Panc1 (cell line): ENCODE measurements at regions not wholly inside any gene's neighbourhood (a gene's known extent, or its start where the extent isn't known, plus 50 kb on each side); places are given as distances from the start of the nearest gene placed in this dataset.

Experiments
- ATAC-seq: fragments of 200-7000 bp; cut with Tn5 transposase; 2 replicates; pipeline ENCODE4 v1.9.1; 2020; ENCODE audit warnings: mild to moderate bottlenecking, moderate library complexity
- BruUV-seq: library from RNA; stranded (reverse); fragments of 400-500 nt; replicated peaks from 2 replicates; lab custom pipeline; 2021; lab: Mats Ljungman, UMichigan
- CTCF ChIA-PET: fragments of 300-600 bp; sonication (Branson Sonifier 250); formaldehyde crosslinking; loops from one replicate; lab custom pipeline; 2022; ENCODE audit warnings: antibody characterized with exemption; lab: Charles Lee
- POLR2A ChIA-PET: fragments of 300-600 bp; sonication (Branson Sonifier 250); formaldehyde crosslinking; loops from one replicate; lab custom pipeline; 2022; ENCODE audit warnings: antibody characterized with exemption; lab: Charles Lee
- DNase-seq: peaks from one replicate; pipeline ENCODE4 v3.0.0-alpha.2; 2010; ENCODE audit warnings: low read depth, low spot score
- H3K27ac ChIP-seq: 2 replicates; pipeline ENCODE4 v1.5.1; 2011; ENCODE audit warnings: mild to moderate bottlenecking, low read length, inconsistent platforms
- H3K27me3 ChIP-seq: fragments of 200-500 bp; sonication (Bioruptor generic); 2 replicates; pipeline ENCODE4 v1.6.0; 2014; ENCODE audit warnings: low read length, inconsistent platforms; ENCODE audit not compliant: control insufficient read depth, insufficient read depth
- H3K36me3 ChIP-seq: fragments of 200-500 bp; sonication (Bioruptor generic); 2 replicates; pipeline ENCODE4 v1.5.1; 2014; ENCODE audit warnings: inconsistent platforms, mild to moderate bottlenecking, low read length, moderate library complexity; ENCODE audit not compliant: control insufficient read depth, insufficient read depth
- H3K4me1 ChIP-seq: 2 replicates; pipeline ENCODE4 v1.5.1; 2011; ENCODE audit warnings: inconsistent platforms, mild to moderate bottlenecking, low read length, moderate library complexity; ENCODE audit not compliant: control insufficient read depth, insufficient read depth
- H3K4me3 ChIP-seq, 2 experiments: 2 replicates each; pipeline ENCODE4 v1.5.1; 2011 to 2012; ENCODE audit warnings: low read depth in 2 of 2, low read length in 2 of 2, mild to moderate bottlenecking in 2 of 2, inconsistent platforms in 1 of 2, moderate library complexity in 1 of 2
- H3K9me3 ChIP-seq: fragments of 200-500 bp; sonication (Bioruptor generic); 2 replicates; pipeline ENCODE4 v1.5.1; 2014; ENCODE audit warnings: low read depth, mild to moderate bottlenecking, inconsistent platforms, low read length, moderate library complexity; ENCODE audit not compliant: control insufficient read depth, insufficient read depth
- POLR2AphosphoS5 ChIP-seq: IDR thresholded peaks from 2 replicates; pipeline ENCODE4 v1.6.1; 2012; ENCODE audit warnings: mild to moderate bottlenecking, low read depth, low read length, moderate library complexity
- SIN3A ChIP-seq: IDR thresholded peaks from 2 replicates; pipeline ENCODE4 v1.6.1; 2012; ENCODE audit warnings: low read depth, mild to moderate bottlenecking, low read length, moderate library complexity, borderline replicate concordance; ENCODE audit not compliant: insufficient read depth
- TCF7L2 ChIP-seq: IDR thresholded peaks from 2 replicates; pipeline ENCODE4 v1.6.1; 2011; ENCODE audit warnings: mild to moderate bottlenecking, low read depth, low read length, inconsistent platforms
- in situ Hi-C: cut with HindIII; loops from 2 replicates; pipeline ENCODE4 v1.10.0; 2016; ENCODE audit warnings: low sequenced_read_pairs, low pct_unique_long_range_greater_than_20kb
- intact Hi-C: fragments of 100-400 bp; cut with micrococcal nuclease; formaldehyde crosslinking; loops from one replicate; pipeline ENCODE4 v1.10.0; 2022; ENCODE audit not compliant: unreplicated experiment
- TF ChIP-seq, protein P1 (sequence below): fragments of 450-650 bp; IDR thresholded peaks from 2 replicates; pipeline ENCODE4 v1.5.1; 2017; ENCODE audit warnings: mild to moderate bottlenecking
- TF ChIP-seq, protein P2 (sequence below), 2 experiments: IDR thresholded peaks; 2 replicates each; pipeline ENCODE4 v1.6.1; 2011 to 2012; ENCODE audit warnings: low read depth in 2 of 2, control low read depth in 1 of 2, low read length in 1 of 2, mild to moderate bottlenecking in 1 of 2, moderate library complexity in 1 of 2; ENCODE audit not compliant: insufficient read depth in 1 of 2

DNA sequence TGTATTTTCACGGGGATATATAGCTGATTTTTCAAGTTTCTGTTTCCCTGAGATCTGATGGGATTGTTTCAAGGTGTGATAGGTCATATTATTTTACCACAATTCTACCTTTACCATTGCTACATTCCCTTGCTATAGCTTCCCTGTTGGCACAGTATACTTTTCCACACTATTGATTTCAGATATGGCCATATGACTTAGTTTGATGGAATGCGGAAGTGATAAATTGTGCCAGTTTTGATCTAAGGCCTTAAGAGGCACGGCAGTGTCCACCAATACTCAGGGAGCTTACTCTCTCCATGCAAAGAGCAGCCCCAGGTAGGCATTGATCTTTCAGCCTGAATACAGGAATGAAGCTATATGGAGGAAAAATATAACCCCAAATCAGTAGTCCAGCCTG lies 315.7 kb downstream of the SLC16A7 start:
- CTCF ChIA-PET, result no interaction called here
- ATAC-seq, result no peak
- H3K9me3 ChIP-seq, result no peaks in the 10 kb centered on the region
- no peak for DNase-seq
- POLR2A ChIA-PET, result no interaction called here
- no peaks in the 10 kb centered on the region for H3K27me3 ChIP-seq
- in situ Hi-C loops, result no loop called here
- intact Hi-C loops, result no loop called here
- H3K4me1 ChIP-seq, result no peaks in the 10 kb centered on the region
- no peak overlapping the region for H3K27ac ChIP-seq
- TF ChIP-seq TCF7L2 (no peak), POLR2AphosphoS5 (no peak), SIN3A (no peak)
- TF ChIP-seq, protein P1, sequence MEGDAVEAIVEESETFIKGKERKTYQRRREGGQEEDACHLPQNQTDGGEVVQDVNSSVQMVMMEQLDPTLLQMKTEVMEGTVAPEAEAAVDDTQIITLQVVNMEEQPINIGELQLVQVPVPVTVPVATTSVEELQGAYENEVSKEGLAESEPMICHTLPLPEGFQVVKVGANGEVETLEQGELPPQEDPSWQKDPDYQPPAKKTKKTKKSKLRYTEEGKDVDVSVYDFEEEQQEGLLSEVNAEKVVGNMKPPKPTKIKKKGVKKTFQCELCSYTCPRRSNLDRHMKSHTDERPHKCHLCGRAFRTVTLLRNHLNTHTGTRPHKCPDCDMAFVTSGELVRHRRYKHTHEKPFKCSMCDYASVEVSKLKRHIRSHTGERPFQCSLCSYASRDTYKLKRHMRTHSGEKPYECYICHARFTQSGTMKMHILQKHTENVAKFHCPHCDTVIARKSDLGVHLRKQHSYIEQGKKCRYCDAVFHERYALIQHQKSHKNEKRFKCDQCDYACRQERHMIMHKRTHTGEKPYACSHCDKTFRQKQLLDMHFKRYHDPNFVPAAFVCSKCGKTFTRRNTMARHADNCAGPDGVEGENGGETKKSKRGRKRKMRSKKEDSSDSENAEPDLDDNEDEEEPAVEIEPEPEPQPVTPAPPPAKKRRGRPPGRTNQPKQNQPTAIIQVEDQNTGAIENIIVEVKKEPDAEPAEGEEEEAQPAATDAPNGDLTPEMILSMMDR, result no peak
- TF ChIP-seq, protein P2, sequence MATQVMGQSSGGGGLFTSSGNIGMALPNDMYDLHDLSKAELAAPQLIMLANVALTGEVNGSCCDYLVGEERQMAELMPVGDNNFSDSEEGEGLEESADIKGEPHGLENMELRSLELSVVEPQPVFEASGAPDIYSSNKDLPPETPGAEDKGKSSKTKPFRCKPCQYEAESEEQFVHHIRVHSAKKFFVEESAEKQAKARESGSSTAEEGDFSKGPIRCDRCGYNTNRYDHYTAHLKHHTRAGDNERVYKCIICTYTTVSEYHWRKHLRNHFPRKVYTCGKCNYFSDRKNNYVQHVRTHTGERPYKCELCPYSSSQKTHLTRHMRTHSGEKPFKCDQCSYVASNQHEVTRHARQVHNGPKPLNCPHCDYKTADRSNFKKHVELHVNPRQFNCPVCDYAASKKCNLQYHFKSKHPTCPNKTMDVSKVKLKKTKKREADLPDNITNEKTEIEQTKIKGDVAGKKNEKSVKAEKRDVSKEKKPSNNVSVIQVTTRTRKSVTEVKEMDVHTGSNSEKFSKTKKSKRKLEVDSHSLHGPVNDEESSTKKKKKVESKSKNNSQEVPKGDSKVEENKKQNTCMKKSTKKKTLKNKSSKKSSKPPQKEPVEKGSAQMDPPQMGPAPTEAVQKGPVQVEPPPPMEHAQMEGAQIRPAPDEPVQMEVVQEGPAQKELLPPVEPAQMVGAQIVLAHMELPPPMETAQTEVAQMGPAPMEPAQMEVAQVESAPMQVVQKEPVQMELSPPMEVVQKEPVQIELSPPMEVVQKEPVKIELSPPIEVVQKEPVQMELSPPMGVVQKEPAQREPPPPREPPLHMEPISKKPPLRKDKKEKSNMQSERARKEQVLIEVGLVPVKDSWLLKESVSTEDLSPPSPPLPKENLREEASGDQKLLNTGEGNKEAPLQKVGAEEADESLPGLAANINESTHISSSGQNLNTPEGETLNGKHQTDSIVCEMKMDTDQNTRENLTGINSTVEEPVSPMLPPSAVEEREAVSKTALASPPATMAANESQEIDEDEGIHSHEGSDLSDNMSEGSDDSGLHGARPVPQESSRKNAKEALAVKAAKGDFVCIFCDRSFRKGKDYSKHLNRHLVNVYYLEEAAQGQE (IDR thresholded peaks at IDR 0.05; ENCODE audit: insufficient read depth in 1 of 2, low read depth in 2 of 2, low read length in 1 of 2), result no peak
- no TSS peak for BruUV-seq
- no peaks in the 10 kb centered on the region for H3K36me3 ChIP-seq
- H3K4me3 ChIP-seq, result no peak overlapping the region

DNA sequence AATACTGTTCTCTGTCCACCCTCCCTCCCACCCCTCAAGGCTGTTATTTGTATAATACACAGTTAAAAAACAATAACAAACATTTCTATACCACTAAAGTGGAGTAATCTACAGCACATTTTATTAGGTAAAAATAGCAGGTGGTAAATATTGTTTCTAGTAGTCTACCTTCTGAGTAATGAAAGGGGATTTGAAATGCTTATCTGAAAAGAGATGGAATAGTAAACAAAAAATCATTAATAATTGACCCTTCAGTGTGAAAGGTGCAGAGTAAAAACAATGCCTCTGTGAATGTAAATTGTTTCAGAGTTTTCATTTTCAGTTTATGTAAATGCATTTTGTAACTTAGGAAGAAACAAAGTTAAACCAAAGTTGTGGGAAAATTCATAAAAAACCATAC lies 321.2 kb downstream of the SLC16A7 start:
- TF ChIP-seq POLR2AphosphoS5, result no peak
- TF ChIP-seq, protein P1, result no peak
- TF ChIP-seq TCF7L2, result no peak
- no peaks in the 10 kb centered on the region for H3K36me3 ChIP-seq
- H3K4me3 ChIP-seq, result no peak overlapping the region
- no TSS peak for BruUV-seq
- in situ Hi-C loops (no loop called here), intact Hi-C loops (no loop called here)
- ATAC-seq (no peak), DNase-seq (no peak)
- ChIA-PET POLR2A (no interaction called here), CTCF (no interaction called here)
- no peaks in the 10 kb centered on the region for H3K9me3 ChIP-seq
- no peaks in the 10 kb centered on the region for H3K27me3 ChIP-seq
- H3K4me1 ChIP-seq, result no peaks in the 10 kb centered on the region
- no peak overlapping the region for H3K27ac ChIP-seq
